ENCODE measurements at regions not wholly inside any gene's neighbourhood (a gene's known extent, or its start where the extent isn't known, plus 50 kb on each side); places are given as distances from the start of the nearest gene placed in this dataset.
"Not testable (repeated sequence)": the region's sequence is repeated elsewhere in the genome, so short reads cannot be mapped to it uniquely, and the experiment has no call there.

DNA sequence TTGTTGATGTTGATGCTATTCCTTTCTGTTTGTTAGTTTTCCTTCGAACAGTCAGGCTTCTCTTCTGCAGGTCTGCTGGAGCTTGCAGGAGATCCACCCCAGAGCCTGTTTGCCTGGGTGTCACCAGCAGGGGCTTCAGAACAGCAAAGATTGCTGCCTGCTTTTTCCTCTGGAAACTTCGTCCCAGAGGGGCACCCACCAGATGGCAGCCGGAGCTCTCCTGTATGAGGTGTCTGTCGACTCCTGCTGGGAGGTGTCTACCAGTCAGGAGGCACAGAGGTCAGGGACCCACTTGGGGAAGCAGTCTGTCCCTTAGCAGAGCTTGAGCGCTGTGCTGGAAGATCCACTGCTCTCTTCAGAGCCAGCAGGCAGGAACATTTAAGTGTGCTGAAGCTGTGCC lies 303.2 kb downstream of the ZIC1 start:
- intact Hi-C loops (cut with micrococcal nuclease; ENCODE audit: unreplicated experiment) = no loop called here
- H3K27me3 ChIP-seq (ENCODE audit: control insufficient read depth, insufficient read depth, low read length) = no peaks in the 10 kb centered on the region
- H3K4me3 ChIP-seq (ENCODE audit: low read depth in 2 of 2, low read length in 2 of 2) = no peak overlapping the region
- H3K27ac ChIP-seq (ENCODE audit: low read length) = no peak overlapping the region
- no TSS peak for BruUV-seq (replicated peaks)
- in situ Hi-C loops (cut with HindIII; ENCODE audit: low pct_unique_long_range_greater_than_20kb, low sequenced_read_pairs) = no loop called here
- no peak for ATAC-seq
- no peaks in the 10 kb centered on the region for H3K9me3 ChIP-seq (ENCODE audit: control insufficient read depth, insufficient read depth, low read depth, low read length)
- ChIA-PET CTCF (no interaction called here), POLR2A (no interaction called here)
- TF ChIP-seq SIN3A (IDR thresholded peaks at IDR 0.05; ENCODE audit: borderline replicate concordance, insufficient read depth, low read depth, low read length) (no peak), TCF7L2 (IDR thresholded peaks at IDR 0.05; ENCODE audit: low read depth, low read length) (no peak), CTCF (IDR thresholded peaks at IDR 0.05) (no peak), POLR2AphosphoS5 (IDR thresholded peaks at IDR 0.05; ENCODE audit: low read depth, low read length) (no peak)
- TF ChIP-seq, protein P1, sequence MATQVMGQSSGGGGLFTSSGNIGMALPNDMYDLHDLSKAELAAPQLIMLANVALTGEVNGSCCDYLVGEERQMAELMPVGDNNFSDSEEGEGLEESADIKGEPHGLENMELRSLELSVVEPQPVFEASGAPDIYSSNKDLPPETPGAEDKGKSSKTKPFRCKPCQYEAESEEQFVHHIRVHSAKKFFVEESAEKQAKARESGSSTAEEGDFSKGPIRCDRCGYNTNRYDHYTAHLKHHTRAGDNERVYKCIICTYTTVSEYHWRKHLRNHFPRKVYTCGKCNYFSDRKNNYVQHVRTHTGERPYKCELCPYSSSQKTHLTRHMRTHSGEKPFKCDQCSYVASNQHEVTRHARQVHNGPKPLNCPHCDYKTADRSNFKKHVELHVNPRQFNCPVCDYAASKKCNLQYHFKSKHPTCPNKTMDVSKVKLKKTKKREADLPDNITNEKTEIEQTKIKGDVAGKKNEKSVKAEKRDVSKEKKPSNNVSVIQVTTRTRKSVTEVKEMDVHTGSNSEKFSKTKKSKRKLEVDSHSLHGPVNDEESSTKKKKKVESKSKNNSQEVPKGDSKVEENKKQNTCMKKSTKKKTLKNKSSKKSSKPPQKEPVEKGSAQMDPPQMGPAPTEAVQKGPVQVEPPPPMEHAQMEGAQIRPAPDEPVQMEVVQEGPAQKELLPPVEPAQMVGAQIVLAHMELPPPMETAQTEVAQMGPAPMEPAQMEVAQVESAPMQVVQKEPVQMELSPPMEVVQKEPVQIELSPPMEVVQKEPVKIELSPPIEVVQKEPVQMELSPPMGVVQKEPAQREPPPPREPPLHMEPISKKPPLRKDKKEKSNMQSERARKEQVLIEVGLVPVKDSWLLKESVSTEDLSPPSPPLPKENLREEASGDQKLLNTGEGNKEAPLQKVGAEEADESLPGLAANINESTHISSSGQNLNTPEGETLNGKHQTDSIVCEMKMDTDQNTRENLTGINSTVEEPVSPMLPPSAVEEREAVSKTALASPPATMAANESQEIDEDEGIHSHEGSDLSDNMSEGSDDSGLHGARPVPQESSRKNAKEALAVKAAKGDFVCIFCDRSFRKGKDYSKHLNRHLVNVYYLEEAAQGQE (IDR thresholded peaks at IDR 0.05; ENCODE audit: insufficient read depth in 1 of 2, low read depth in 2 of 2, low read length in 1 of 2) = no peak
- no peak for DNase-seq (ENCODE audit: low read depth, low spot score)
- no peaks in the 10 kb centered on the region for H3K4me1 ChIP-seq (ENCODE audit: control insufficient read depth, insufficient read depth, low read length)
- no peaks in the 10 kb centered on the region for H3K36me3 ChIP-seq (ENCODE audit: control insufficient read depth, insufficient read depth, low read length)

- H3K36me3 ChIP-seq (ENCODE audit: control insufficient read depth, insufficient read depth, low read length); ATAC-seq; DNase-seq (ENCODE audit: low read depth, low spot score); H3K27me3 ChIP-seq (ENCODE audit: control insufficient read depth, insufficient read depth, low read length); H3K27ac ChIP-seq (ENCODE audit: low read length); in situ Hi-C loops (cut with HindIII; ENCODE audit: low pct_unique_long_range_greater_than_20kb, low sequenced_read_pairs); H3K4me3 ChIP-seq (ENCODE audit: low read depth in 2 of 2, low read length in 2 of 2); H3K4me1 ChIP-seq (ENCODE audit: control insufficient read depth, insufficient read depth, low read length); H3K9me3 ChIP-seq (ENCODE audit: control insufficient read depth, insufficient read depth, low read depth, low read length); POLR2A ChIA-PET; intact Hi-C loops (cut with micrococcal nuclease; ENCODE audit: unreplicated experiment); CTCF ChIA-PET; BruUV-seq (replicated peaks): not testable (repeated sequence)
Measured at GRCh38 chr3:147712758-147713157, 303.6 kb downstream of the ZIC1 start.

DNA sequence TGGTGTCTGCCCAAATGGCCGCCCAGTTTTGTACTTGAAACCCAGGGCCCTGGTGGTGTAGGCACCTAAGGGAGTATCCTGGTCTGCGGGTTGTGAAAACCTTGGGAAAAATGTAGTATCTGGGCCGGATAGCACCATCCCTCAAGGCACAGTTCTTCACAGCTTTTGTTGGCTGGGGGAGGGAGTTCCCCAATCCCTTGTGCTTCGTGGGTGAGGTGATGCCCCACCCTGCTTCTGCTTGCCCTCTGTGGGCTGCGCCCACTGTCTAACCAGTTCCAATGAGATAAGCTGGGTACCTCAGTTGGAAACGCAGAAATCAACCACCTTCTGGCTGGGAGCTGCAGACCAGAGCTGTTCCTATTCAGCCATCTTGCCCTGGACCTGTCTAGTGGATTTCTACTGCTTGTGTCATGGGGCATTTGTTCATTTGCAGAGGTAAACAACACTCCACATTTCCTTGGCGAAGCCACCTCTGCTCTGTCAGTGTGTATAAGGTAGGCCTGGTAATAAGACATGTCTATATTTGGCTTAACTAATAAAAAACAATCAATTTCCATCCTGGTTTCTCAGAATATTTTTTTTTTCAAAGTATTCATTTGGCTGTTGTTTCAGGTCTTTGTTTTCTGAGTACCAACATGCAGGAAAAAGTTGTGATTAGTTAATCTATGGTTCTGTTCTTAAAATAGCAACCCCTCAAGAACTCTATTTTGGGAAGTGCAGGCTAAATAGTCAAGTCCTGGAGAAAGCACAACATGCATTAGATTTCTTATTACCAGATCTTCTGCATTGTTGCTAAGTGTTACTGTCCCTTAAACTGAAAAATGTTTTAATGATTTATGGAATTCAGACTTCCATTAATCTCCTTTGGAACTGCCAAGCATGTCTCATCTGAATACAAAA lies 304.3 kb downstream of the ZIC1 start:
- no peak for DNase-seq (ENCODE audit: low read depth, low spot score)
- no peak for ATAC-seq
- in situ Hi-C loops (cut with HindIII; ENCODE audit: low pct_unique_long_range_greater_than_20kb, low sequenced_read_pairs) (no loop called here), intact Hi-C loops (cut with micrococcal nuclease; ENCODE audit: unreplicated experiment) (no loop called here)
- no peak overlapping the region for H3K4me3 ChIP-seq (ENCODE audit: low read depth in 2 of 2, low read length in 2 of 2)
- H3K4me1 ChIP-seq (ENCODE audit: control insufficient read depth, insufficient read depth, low read length) = no peaks in the 10 kb centered on the region
- BruUV-seq (replicated peaks) = no TSS peak
- no peaks in the 10 kb centered on the region for H3K9me3 ChIP-seq (ENCODE audit: control insufficient read depth, insufficient read depth, low read depth, low read length)
- H3K27me3 ChIP-seq (ENCODE audit: control insufficient read depth, insufficient read depth, low read length) = no peaks in the 10 kb centered on the region
- ChIA-PET POLR2A (no interaction called here), CTCF (no interaction called here)
- H3K27ac ChIP-seq (ENCODE audit: low read length) = no peak overlapping the region
- no peaks in the 10 kb centered on the region for H3K36me3 ChIP-seq (ENCODE audit: control insufficient read depth, insufficient read depth, low read length)
- TF ChIP-seq, protein P1 (IDR thresholded peaks at IDR 0.05; ENCODE audit: insufficient read depth in 1 of 2, low read depth in 2 of 2, low read length in 1 of 2) = no peak
- no peak for TF ChIP-seq SIN3A (IDR thresholded peaks at IDR 0.05; ENCODE audit: borderline replicate concordance, insufficient read depth, low read depth, low read length)

Data from Panc1 (cell line).